Fibroblast of the conjunctiva (primary cell): ENCODE measurements at regions not wholly inside any gene's neighbourhood (a gene's known extent, or its start where the extent isn't known, plus 50 kb on each side); places are given as distances from the start of the nearest gene placed in this dataset.

Source experiments
- DNase-seq: peaks from one replicate; pipeline ENCODE4 v3.0.0-alpha.2; 2010; ENCODE audit warnings: low read depth

GRCh38 chr9:107210775-107211174 is 72.3 kb upstream of the RAD23B start:
- no peak for DNase-seq

- DNase-seq: no peak
Measured at GRCh38 chr9:107211284-107211923, 71.7 kb upstream of the RAD23B start.

GRCh38 chr9:107212613-107213012 is 70.5 kb upstream of the RAD23B start:
- no peak for DNase-seq

GRCh38 chr9:107213080-107213479 is 70.0 kb upstream of the RAD23B start:
- no peak for DNase-seq

- DNase-seq: peak; percentile 78
Measured at GRCh38 chr9:107213561-107214028, 69.5 kb upstream of the RAD23B start.

- no peak for DNase-seq
Measured at GRCh38 chr9:107214381-107214780, 68.7 kb upstream of the RAD23B start.

- DNase-seq: no peak
Measured at GRCh38 chr9:107214915-107215314, 68.2 kb upstream of the RAD23B start.

GRCh38 chr9:107215381-107215780 is 67.7 kb upstream of the RAD23B start:
- no peak for DNase-seq

GRCh38 chr9:107216329-107216728 is 66.8 kb upstream of the RAD23B start:
- DNase-seq: no peak

- no peak for DNase-seq
Measured at GRCh38 chr9:107218829-107219485, 64.1 kb upstream of the RAD23B start.

GRCh38 chr9:107219486-107220077 is 63.5 kb upstream of the RAD23B start:
- no peak for DNase-seq

- no peak for DNase-seq
Measured at GRCh38 chr9:107221321-107221720, 61.8 kb upstream of the RAD23B start.

GRCh38 chr9:107222020-107222522 is 61.0 kb upstream of the RAD23B start:
- DNase-seq: no peak

GRCh38 chr9:107223381-107223780 is 59.7 kb upstream of the RAD23B start:
- DNase-seq: no peak

GRCh38 chr9:107224252-107224651 is 58.8 kb upstream of the RAD23B start:
- DNase-seq: no peak

GRCh38 chr9:107226421-107226820 is 56.7 kb upstream of the RAD23B start:
- DNase-seq: no peak

- no peak for DNase-seq
Measured at GRCh38 chr9:107227774-107228173, 55.3 kb upstream of the RAD23B start.

- DNase-seq: no peak
Measured at GRCh38 chr9:107228496-107229039, 54.5 kb upstream of the RAD23B start.

- DNase-seq: no peak
Measured at GRCh38 chr9:107229241-107229741, 53.8 kb upstream of the RAD23B start.
